ENCODE measurements at regions not wholly inside any gene's neighbourhood (a gene's known extent, or its start where the extent isn't known, plus 50 kb on each side); places are given as distances from the start of the nearest gene placed in this dataset.
"Not testable (repeated sequence)": the region's sequence is repeated elsewhere in the genome, so short reads cannot be mapped to it uniquely, and the experiment has no call there.

- DNase-seq = no peak
These were observed 85.9 kb upstream of the ZPLD1 start for GRCh38 chr3:102348904-102349303.

- no peak for DNase-seq
These were observed 81.7 kb upstream of the ZPLD1 start for GRCh38 chr3:102353148-102353547.

DNA sequence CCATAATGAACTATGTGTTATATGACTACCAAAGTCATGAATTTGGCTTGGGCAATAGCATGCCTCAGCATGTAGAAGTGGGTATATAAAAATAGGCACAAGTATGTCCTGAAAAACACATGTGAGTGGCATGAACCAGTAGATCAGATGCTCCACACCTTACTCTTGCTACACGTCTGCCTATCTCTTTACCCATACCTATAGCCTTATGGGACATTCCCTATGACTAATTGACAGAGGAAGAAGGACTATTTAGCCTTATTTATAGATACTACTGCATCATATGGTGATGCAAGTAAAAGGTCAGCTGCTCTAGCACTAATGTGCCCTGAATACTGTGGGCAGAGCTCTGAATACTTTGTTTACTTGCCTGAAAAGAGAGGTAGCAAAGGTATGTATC, 81.0 kb upstream of the ZPLD1 start:
- DNase-seq = no peak

DNA sequence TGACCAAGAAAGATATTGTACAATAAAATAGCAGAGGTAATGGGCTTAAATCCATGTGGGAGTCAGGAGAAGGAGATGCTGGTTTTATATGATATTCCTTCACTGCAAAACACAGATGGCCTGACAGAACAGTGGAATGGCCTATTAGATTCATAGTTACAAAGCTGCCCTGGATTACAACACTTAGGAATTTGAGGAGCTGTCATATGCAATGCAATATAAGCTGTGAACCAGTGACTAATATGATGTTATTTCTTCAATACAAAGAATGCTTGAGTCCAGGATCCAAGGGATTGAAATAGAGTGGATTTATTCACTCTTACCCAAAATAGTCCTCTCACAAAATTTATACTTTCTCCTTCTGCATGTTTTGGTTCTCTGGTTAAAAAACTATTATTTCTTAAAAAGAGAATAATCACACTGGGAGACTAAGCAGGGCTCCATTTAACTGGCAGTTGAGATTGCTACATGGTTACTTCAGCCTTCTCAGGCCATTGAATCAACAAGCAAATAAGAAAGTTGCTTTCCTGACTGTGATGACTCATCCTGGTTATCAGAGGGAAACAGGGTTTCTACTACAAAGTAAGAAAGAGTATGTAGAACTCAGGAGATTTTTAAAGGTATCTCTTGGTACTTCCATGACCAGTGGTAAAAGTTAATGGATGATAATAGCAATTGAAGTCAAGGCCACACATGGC, 79.8 kb upstream of the ZPLD1 start:
- peak in 1 of 2 experiments; percentile 4 for DNase-seq

GRCh38 chr3:102356506-102356905, 78.3 kb upstream of the ZPLD1 start:
- DNase-seq = no peak

GRCh38 chr3:102357313-102357712, 77.5 kb upstream of the ZPLD1 start:
- not testable (repeated sequence) for DNase-seq

DNA sequence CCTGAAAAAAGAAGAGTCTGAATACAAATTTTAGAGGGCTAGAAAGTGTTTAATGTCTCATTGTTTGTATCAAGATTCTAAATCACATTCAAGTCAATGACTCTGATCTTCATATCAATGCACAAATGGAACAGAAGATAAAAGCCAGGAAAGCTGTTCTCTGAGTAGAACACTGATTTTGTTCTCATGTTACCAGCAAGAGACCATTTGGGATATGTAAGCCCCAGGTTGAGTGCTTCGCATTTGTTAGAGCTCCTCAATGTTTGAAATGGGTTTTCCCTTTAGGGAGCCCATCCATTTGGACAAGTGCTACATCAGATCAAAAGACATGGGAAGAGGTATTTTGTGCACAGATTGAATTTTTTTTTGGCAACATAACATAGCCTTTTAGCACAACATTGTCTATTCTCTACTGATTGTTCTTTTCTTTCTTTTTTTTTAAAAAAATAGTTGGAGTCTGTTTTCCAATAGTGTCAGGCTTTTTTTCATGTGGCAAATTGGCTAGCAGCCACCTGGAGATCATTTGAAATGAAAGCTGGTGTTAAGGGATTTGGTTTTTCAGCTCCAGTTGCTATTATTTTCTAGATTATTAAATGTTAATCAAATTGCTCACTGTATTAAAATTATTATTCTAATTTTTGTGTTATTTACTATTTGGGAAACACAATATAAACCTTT, 74.5 kb upstream of the ZPLD1 start:
- DNase-seq = no peak

DNA sequence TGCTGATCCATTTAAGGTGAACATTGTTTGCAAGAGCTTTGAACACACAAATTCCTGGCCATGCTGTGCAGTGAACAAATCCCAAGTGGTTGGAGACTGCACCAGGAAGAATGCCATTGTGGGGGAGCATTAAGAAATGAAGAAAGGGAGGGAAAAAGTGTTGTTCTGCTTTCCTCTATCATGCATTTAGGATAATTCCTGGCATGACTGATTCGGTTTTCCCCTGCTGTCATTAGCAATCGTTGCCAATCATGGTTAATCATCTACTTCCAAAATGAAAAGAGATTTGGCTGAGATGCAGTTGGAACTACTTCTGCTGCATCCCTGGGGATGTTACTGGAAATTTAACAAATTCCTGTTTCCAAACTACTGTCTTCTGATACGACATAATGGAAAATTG, 73.7 kb upstream of the ZPLD1 start:
- no peak for DNase-seq

GRCh38 chr3:102366116-102366515, 68.7 kb upstream of the ZPLD1 start:
- DNase-seq = not testable (repeated sequence)

GRCh38 chr3:102374863-102375634, 59.8 kb upstream of the ZPLD1 start:
- DNase-seq = no peak

DNA sequence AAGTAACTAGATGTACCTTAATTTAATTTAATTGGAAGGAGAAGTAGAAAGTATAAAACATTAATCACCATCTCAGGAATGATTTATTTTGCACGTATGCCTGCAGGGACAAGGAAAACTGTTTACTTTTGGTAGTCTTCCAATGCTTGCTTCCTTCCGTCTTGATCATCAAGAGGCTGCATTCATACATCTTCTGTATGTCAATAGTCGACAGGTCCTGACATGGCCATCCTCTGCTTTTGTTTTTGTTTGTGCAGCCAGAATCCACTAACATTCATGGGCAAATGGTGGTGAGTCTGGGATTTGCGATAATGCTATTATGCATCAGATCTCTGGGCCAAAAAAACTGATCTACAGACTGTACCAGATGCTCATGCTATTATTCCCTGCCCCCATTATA, 56.6 kb upstream of the ZPLD1 start:
- no peak for DNase-seq

DNA sequence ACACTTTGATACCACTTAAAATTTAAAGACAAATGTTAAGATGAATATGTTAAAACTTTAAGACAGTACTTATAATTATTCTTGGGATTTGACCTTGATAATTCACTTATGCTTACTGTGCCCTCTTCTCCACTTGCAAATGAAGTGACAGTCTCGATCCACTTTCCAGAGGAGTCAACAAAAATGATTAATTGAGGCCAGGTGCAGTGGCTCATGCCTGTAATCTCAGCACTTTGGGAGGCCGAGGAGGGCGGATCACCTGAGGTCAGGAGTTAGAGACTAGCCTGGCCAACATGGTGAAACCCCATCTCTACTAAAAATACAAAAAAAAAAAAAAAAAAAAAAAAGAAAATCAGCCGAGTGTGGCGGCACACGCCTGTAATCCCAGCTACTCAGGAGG, 52.6 kb upstream of the ZPLD1 start:
- not testable (repeated sequence) for DNase-seq

All from SW 1271 (cell line).